ENCODE measurements at regions not wholly inside any gene's neighbourhood (a gene's known extent, or its start where the extent isn't known, plus 50 kb on each side); places are given as distances from the start of the nearest gene placed in this dataset.

DNA sequence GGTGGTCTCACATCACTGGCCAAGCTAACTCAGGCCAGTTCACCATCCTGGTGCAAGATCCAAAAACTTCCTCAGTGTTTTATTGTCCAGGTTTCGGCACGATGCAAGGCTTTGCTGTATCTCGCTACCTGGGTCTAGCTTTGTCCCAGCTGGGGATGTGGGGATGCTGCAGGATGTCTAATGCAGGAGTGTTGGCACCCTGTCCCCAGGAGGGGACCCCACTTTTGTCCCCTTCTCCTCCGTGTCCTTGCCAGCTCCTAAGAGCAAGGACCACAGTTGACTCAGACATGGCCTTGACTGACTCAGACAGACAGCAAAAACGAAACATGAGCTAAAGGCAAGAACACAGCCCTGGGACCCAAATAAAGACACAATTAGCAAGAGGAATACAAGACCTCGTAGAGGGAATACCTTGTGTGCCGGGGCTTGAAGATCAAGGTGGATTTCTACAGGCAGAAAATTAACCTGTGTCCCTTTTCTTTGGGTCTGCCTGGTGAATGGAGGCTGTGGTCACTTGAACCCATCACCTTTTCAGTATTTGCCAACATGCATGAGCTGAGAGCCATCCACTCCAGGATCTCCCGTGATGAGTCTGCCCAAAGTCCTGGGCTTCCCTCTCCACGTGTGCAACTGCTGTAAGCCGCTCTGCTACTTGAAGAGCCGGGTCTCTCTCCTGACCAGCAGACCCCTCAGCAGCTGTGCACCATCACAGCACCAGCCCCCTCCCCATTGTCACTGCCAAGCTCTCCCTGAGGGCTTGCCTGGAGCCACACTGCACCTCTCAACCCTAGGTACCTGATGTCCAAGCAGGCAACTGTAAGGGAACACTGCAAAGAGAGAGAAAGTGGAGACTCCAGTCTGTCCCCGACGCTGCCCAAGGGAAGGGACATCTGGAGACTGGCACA, 149.5 kb upstream of the ZNF507 start:
- no peak for DNase-seq

DNA sequence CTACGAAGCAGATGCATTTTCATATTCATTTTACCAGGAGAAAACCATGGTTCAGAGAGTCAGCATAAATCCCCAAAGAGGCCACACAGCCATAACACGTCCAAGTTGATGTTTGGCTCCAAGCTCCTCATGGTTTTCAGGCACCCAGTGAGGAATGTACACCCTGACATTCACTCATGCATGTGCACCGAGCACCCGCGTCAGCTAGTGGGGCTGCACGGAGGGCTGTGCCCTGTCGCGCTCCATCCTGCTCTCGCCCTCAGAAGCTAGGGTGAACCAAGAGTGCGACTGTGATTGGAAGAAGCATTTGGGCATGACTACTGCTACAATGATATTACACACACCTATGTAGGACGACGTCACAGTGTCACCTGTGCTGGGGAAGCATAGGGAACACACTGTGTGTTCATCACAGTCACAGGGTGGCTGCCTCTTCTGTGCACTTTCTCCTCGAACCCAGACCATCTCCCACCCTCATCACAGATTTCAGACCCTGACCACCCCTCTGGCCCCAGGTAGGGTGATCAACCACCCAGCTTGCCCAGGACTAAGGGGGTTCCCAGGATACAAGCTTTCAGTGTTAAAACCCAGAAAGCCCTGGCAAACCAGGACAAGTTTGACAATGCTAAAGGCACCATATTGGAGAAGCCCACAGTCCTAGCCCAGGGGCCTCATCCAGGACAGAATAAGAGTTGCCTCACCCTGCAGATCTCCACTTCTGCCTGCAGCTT, 148.6 kb upstream of the ZNF507 start:
- no peak for DNase-seq

DNA sequence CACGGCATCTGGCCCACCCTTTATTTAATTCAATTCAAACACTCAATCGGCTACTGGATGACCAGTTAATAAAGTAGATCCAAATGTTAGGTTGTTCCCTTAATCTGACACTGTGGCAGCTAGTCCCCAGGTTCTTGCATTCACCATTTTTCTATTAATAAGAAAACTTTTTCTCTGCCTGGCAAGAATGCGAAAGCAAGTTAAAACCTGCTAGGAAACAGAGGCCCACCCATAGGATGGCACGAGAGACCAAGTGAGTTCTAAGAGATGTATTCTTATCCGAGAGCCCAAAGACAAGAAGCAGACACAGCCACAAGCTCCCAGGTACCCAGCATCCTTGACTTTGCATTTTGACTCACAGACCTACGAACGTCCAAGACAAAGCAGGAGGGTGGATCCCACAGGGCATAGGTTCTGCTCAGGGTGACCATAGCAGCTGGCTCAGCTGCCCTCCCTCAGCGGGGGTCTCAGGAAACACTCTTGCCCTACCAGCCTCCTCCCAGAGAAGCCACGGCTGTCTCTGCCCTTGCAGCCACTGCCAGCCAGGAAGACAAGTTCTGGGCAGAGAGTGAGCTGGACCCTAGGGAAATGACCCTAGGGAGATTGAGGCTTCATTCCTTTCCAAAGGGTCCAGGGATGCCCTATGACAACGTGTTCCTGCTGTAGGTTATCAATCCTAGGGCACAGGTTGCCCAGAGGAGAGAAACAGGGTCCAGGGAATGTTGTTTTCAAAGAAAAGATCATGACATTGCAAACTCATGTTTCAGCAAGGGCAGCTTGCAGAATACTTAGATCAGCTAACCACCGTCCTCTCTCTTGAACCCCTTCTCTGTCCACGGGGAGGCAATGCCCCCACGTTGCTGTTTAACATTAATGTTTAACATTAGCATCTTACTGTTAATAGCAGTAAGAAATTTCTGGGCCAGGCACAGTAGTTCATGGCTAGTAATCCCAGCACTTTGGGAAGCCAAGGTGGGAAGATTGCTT, 147.2 kb upstream of the ZNF507 start:
- no peak for DNase-seq

DNA sequence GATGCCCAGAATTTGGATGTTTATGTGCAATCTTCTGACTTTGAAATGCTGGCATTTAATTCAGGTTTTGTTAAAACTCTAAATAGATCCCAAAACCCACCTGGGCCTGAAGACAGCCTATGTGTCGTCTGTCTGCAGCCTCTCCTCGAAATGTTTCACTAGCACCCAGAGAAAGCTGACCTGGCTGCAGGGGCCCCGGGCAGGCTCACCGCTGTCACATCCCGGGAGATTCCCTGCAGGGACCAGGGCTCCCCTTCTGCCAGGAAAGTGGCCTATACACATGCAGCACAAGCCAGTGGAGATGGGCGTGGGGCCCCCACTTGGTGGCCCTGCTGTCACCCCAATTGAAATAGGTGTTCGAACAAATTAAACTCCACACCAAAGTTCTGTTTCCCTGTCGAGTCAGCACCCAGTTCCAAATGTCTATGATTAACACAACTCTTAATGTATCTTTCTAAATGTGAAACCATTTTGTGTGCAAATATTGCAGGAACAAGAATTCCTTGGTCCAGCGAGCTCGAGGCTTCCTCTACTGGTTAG, 145.8 kb upstream of the ZNF507 start:
- no peak for DNase-seq

DNA sequence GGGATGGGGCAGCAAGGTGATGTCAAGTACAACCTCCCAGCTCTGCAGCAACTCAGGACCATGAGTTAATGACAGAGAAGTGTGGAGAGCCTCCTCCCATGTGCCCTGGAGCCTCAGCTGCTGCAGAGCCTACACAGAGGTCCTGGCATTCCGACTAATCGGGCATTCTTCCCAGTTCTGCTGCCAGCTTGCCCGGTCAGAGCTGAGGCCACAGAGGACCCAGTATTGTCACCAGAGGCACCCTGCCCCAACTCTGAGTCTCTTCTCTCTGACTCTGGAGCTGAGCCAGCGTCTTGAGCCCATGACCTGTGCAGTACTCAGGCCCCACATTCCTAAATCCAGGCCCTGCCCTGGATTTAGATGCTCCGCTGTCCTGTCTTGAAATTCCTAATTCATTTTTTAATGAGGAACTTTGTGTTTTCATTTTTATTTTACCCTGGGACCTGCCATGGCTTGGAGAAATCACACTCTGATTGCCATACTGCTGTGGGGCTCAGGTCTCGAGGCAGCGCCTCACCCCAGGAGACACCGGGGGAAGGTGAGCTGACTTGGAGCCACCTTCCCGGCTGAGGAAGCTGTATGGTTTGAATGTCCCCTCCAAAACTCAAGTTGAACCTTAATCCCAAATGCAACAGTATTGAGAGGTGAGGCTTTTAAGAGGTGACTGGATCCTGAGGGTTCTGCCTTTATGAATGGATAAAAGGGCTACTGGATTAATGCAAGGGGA, 144.9 kb upstream of the ZNF507 start:
- no peak for DNase-seq

DNA sequence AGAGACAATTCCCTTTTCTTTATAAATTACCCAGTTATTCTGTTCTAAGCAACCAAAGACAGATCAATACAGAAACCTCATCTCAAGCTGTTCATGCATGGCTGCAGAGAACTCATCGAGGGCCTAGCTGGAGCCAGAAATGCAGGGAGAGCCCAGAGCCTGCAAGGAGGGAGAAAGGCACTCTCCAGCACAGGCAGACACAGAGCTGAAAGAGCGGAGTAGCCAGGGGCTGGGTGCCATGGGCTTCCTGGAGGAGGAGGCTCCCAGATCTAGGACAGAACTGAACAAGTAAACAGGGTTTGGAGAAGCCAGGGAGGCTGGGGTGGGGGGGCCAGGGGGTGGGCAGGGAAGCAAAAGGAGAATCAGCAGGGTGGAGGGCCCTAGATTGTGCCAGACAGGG, 144.2 kb upstream of the ZNF507 start:
- no peak for DNase-seq

DNA sequence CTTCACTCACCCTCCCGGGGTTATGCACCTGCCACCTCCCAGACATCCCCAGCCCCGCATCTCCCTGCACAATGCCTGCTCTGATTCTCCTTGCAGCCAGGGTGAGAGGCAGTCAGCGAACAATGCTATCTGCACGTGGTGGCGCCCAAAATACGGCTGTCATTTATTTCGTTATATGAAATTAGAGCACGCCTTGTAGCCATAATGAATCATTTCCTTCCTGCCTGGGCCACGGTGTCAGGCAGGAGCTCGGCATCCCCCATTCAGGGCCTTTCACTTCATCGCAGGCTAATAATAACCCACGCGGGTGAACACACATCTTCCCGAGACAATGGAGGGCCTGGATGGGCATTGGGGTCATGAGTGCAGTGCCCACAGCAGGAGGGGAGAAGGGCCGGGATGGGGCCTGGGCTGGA, 143.8 kb upstream of the ZNF507 start:
- DNase-seq = no peak

DNA sequence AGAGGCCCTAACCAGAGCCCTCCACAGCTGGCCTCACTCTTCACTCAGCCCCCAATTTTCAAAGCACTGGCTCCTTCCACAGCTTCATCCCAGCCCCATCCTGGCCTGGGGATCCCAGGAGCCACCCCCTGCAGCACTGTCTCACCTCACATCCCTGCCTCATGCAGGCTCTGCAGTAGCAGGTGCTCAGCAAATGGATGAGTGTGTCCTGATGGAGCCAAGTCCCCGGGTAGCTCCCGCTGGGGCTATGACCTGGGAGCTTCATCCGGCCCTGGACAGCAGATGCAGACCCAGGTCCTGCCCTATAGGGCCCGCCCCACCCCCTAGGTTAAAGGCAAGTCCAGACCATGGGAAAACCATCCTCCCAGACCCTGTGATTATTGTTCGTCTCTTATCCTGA, 143.2 kb upstream of the ZNF507 start:
- DNase-seq = no peak

DNA sequence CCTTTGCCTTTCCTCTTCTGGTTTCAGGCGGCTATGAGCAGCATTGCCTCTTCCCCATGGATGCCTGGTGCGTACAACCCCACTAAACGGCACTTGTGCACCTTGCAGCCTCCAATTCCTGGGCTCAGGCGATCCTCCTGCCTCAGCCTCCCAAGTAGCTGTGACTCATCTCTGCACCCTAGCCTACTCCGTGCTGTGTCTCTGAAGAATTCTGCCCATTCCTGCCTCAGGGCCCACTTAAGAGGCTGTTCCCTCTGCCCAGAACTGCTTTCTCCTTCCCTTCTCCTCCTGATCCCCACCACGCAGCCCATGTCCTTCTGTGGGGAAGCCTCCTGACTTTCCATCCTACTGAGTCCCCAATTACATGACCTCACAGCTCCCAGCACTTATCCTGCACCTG, 142.2 kb upstream of the ZNF507 start:
- no peak for DNase-seq

DNA sequence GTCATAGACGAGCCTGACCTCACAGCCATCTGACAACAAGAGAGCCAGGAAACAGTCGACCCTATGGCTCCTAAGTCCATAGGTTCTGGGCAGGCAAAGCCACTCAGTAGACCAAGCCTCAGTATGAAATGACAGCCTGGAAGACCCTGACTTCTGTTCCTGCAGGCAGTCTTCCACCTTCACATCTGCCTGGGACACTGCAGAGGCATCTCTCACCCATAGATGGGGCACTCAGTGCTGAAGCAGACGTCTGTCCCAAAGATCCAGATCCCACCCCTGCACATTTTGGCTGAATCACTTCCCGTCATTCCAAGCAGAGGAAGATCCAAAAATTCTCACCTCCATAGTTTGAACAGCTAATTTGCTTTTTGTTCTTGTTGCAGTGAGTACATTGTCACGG, 139.3 kb upstream of the ZNF507 start:
- DNase-seq = no peak

DNA sequence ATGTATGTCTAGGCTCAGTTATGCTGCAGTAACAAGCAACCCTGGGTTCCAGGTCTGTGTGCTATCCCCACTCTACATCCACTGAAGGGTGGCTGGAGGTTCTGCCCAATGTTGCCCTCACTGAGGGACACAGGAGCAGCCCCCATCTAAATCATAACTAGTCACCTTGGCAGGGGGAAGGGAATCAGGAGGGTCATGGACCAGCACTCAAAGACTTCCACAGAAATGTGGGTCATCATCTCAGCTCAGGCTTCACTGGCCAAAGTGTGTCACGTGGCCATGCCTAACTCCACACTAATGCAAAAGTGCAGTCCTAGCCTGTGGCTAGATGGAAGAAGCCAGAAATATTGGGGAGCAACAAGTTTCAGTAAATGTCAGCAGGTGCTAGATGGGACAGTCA, 137.3 kb upstream of the ZNF507 start:
- no peak for DNase-seq

DNA sequence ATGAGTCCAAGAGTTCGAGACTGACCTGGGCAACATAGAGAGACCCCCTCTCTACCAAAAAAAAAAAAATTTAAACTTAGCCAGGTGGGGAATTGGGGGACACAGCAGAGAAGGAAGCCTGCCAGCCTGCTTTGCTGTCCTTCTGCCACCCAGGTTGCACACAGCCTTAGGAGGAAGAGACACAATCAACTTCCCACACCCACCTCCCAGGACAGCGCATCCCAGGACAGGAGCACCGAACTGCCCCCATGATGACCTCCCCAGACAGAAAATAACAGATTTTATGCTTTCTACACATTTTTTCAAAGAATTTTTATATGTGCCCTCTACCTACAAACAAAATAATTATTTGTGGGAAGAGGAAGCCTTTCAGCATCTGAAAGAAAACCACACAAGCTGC, 126.0 kb upstream of the ZNF507 start:
- no peak for DNase-seq

DNA sequence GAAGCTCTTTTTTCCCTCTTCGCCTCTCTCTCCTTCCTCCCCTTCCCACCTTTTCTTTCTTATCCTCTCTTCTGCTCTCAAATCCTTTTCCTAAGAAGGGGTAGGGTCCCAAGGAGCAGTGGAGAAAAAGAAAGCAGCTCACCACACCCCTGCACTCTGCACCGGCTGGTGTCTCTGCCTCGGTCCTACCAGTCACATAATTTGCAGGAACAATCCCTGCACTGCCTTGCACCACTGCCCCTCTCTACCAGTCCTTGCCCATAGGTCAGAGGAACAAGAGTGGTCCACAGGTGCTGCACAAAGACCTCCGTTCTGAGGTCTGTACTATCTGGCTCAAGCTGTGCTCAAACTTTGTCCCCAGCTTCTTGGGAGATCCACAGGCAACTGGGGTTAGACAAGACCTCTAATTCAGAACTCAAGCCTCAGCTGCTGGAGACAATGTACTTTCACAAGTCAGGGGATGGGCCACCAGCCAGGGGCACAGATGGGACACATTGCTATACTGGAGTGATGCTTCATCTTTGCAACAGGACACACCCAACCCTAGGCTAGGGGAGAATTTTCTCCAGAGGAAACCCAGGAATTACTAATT, 125.4 kb upstream of the ZNF507 start:
- no peak for DNase-seq

DNA sequence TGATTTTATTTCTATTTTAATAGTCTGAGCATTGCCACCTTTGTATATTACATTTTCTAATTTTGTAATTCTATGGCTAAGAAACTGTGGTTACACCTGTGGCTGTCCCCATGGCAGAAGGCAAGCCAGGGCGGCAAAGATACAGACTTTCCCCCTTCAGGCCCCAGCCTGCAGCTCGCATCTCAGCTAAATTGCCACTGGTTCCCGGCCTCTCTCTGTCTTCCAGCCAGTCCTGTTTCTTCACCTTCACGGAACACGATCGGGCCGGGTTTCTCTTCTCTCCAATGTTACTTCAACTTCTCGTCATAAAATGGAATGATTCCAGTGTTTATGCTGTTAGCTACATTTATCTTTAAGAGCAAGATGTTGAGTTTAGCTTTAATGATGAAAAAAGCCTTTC, 124.5 kb upstream of the ZNF507 start:
- no peak for DNase-seq

DNA sequence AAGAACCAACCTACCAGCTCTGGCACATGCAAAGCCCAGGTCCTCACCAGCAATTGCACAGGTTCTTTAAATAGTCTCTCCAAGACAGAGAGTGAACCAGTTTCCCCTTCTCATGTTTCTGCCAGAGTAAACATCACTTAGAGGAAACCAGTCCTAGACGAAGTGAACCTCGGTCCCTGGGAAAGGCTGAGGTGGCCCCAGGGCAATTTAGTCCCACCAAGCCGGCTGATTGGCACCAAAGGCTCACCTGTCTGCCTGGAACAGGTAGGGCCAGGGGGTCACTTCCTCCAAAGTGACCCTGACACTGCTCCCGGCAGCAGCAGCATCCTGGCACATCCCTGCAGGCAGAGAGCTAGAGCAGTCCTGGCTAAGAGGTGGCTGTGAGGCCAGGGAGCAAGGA, 122.9 kb upstream of the ZNF507 start:
- DNase-seq = no peak

DNA sequence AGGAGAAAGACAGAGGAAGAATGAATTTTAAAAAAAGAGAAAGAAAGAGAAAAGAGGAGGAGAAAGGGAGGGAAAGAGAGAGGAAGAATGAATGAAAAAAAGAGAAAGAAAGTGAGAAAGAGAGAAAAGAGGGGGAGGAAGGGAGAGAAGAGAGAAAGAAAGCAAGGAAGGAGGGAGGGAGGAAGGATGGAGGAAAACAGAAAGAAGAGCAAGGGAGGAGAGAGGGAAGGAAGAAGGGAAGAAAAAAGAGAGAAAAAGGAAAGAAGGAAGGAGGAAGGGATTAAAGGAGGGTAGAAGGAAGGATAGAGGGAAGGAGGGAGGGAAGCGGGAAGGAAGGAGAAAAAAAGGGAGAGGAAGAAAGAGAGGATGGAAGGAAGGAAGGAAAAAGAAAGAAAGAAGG, 122.3 kb upstream of the ZNF507 start:
- DNase-seq = no peak

DNA sequence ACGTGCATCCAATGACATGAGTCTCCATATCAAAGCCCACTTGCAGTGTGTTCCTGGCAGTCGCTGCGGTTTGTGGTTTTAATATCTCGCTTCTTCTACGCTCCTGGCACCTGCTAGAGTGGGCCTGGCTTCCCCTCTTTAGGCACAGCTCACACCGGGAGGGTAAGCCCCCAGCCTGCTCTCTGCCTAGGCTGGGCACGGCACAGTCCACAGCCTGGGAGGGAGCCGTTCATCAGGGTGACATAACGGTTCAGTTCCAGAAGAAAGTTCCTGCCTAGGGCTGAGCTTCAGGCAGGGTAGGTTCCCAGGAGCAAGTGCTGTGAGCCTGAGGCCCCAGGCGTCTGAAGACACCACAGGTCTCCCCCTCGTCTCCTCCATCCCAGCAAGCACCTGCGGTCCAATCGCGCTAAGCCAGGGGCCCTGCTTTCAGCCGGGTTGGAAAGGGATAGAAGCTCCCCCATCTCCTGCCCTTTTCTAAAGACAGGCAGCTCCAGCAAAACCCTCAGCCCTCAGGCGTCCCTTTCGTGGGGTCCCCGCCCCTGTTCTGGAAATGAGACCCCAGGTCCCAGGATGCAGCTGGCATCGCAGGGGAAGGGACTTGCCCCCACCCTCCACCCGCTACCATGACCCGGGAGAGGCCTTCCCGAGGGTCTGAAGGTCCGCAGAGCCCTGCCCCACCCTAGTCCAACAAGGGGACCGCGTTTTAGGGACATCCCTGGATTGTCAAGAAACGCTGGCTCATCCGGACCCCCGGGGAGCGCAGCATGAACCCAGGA, 121.6 kb upstream of the ZNF507 start:
- DNase-seq = no peak

DNA sequence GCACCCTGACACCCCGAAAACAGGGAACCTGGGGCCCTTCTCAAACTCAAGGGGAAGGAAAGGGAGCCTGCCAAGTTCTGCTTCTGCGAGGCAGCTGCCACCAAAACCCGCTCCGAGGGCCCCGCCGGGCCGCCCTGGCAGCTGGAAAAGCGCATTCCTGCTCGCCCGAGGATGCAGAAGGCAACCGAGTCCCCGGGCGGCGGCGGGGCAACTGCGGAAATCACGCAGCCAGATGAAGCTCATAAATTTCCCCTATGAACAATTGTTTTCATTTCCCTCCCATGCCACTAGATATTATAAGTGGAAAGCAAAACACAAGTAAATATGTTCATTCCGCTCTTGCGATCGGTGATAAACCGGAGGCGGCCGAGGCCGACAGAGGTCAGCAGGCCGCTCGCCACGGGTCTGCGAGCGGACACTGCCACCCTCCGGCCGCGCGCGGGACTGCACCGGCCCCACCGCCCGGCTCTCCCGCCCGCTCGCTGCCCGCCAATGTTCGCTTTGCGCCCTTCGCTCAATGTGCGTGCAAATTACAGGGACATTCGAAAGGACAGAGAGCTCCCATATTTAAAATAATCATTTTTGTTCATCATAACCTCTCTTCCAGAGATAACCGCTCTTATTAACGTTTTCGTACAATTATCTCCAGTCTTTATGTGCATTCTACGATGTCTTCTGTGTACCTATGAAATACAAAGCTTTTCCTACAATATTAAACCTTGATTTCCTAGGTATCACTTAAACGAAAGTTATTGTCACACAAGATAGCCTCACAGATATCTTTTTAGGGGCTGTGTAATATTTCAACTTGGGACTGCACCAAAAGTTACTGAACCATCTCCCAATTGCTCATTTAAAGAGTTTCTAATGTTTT, 120.8 kb upstream of the ZNF507 start:
- no peak for DNase-seq

DNA sequence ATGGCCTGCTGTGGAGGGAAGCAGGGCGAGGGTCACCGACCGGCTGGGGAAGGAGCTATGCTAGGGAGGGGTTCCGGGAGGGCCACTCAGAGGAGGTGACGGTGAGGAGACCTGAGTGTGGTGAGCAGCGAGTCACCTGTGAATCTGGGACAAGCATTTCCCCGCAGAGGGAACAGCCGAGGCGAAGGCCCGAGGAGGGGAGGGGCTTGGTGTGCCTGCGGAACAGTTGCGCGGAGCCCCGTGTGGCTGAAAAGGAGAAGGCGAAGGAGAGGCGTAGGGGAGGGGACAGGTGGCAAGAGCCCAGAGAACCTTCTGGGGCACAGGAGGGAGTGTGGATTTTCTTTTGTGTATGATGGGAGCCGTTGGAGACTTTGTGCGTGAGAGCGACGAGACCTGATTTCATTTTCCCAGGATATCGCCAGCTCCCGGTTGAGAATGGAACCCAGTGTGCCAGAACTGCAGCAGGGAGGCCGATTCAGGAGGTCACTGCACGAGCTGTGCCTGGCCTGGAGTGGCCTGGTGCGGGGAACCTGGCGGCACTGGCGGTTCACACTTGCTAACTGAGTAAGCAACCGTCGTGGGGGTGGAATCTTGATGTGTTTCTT, 117.7 kb upstream of the ZNF507 start:
- no peak for DNase-seq

All from amniotic stem cell (primary cell).